T-helper 1 cell treated with Interleukin-12 subunit alpha and Interleukin-12 subunit beta and Interleukin-4 antibody, amounts not matched to agents 30 μg/mL and 1 μg/mL, for 36 hours (primary cell): ENCODE measurements at regions not wholly inside any gene's neighbourhood (a gene's known extent, or its start where the extent isn't known, plus 50 kb on each side); places are given as distances from the start of the nearest gene placed in this dataset.
"Not testable (repeated sequence)": the region's sequence is repeated elsewhere in the genome, so short reads cannot be mapped to it uniquely, and the experiment has no call there.

Experiments
- H3K27ac Mint-ChIP-seq: one replicate; pipeline ENCODE4 v1.8.0; 2021; ENCODE audit warnings: mild to moderate bottlenecking, mixed read lengths
- H3K27me3 Mint-ChIP-seq: one replicate; pipeline ENCODE4 v1.8.0; 2021; ENCODE audit warnings: low read depth, mixed read lengths
- H3K36me3 Mint-ChIP-seq: one replicate; pipeline ENCODE4 v1.8.0; 2021; ENCODE audit warnings: low read depth, mixed read lengths
- H3K4me1 Mint-ChIP-seq: one replicate; pipeline ENCODE4 v1.8.0; 2021; ENCODE audit warnings: low read depth, mixed read lengths
- H3K4me3 Mint-ChIP-seq: one replicate; pipeline ENCODE4 v1.8.0; 2021; ENCODE audit warnings: mild to moderate bottlenecking, moderate library complexity, mixed read lengths
- H3K9me3 Mint-ChIP-seq: one replicate; pipeline ENCODE4 v1.8.0; 2021; ENCODE audit warnings: mixed read lengths

DNA sequence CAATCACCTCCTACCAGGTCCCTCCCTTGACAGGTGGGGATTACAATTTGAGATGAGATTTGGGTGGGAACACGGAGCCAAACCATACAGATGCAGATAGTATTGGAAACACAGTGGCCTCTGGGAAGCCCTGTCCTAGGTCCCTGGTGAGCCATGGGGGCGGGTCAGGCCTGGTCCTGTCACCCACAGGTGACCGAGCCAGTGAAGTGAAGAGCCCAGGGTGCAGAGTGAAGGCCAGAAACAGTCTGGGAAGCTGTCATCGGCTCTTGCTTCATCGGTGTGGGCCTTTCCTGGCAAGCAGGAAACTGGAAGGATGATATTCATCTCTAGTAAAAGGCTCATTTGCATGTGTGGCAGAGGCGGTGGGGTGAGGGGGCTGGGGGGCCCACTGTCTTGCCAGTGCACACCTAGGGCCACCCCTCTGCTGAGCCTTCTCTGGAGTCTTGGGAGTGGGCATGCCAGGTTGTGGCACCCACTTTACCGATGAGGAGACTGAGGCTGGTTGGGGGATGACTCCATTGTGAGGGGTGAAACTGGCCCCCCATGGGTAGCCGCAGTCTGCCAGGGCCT is 290.6 kb downstream of the NDUFA10 start:
- H3K4me1 Mint-ChIP-seq: peaks cover 7% of the 10 kb centered on the region
- no peaks in the 10 kb centered on the region for H3K36me3 Mint-ChIP-seq
- peaks cover 8% of the 10 kb centered on the region for H3K9me3 Mint-ChIP-seq
- no peaks in the 10 kb centered on the region for H3K27me3 Mint-ChIP-seq
- H3K27ac Mint-ChIP-seq: no peak overlapping the region
- no peak overlapping the region for H3K4me3 Mint-ChIP-seq

GRCh38 chr2:239732666-239733010 is 292.5 kb downstream of the NDUFA10 start:
- peaks cover 8% of the 10 kb centered on the region for H3K9me3 Mint-ChIP-seq
- H3K27ac Mint-ChIP-seq: no peak overlapping the region
- H3K27me3 Mint-ChIP-seq: no peaks in the 10 kb centered on the region
- H3K4me3 Mint-ChIP-seq: no peak overlapping the region
- peaks cover 7% of the 10 kb centered on the region for H3K4me1 Mint-ChIP-seq
- no peaks in the 10 kb centered on the region for H3K36me3 Mint-ChIP-seq

DNA sequence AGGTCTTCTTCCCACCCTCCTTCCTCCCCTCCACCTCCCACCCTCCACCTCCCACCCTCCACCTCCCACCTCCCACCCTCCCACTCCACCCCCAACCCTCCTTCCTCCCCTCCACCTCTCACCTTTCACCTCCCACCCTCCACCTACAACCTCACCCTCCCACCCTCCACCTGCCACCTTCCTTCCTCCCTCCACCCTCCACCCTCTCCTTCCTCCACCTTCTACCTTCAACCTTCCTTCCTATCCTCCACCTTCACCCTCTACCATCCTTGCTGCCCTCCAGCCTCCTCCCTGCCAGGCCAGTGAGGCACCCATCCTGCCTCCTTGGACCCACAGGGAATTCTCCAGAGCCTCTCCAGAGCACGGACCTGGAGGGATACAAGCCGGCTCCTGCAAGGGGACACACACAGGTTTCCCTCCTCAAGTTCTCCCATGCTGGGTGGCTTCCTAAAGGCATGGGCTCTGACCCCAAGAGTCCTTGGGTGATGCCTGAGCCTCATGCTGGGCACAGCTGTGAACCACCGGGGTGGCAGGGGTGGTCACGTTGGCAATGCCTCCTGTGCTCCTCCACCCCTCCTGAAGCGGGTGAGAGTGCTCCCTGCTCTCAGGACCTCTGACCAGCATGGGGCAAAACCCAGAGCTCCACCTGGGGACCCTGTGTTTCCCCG is 293.0 kb downstream of the NDUFA10 start:
- no peak overlapping the region for H3K4me3 Mint-ChIP-seq
- no peaks in the 10 kb centered on the region for H3K27me3 Mint-ChIP-seq
- H3K9me3 Mint-ChIP-seq: peaks cover 8% of the 10 kb centered on the region
- H3K4me1 Mint-ChIP-seq: peaks cover 7% of the 10 kb centered on the region
- H3K36me3 Mint-ChIP-seq: no peaks in the 10 kb centered on the region
- no peak overlapping the region for H3K27ac Mint-ChIP-seq

DNA sequence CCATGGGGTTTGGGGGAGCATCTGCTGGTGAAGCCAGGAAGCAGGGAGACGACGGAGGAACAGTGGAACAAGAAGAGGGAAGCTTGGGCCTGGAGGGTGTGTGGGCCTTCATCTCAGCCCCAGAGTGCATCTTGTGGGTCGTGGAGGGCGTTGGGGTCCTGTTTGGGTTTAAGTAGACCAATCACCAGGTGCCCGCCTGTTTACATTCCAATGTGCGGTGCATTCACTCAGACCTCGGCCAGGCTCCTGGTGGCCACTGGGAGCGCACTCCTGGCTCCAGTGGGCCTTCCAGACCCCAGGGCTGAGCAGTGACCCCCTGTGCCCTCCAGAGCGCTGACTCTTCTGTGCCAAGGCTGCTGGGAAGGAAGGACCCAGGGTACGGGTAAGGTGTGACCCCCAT is 293.7 kb downstream of the NDUFA10 start:
- Mint-ChIP-seq H3K27me3 (no peaks in the 10 kb centered on the region), H3K4me1 (peaks cover 7% of the 10 kb centered on the region), H3K27ac (no peak overlapping the region)

GRCh38 chr2:239730897-239731296 is 294.2 kb downstream of the NDUFA10 start:
- no peak overlapping the region for H3K4me3 Mint-ChIP-seq
- H3K36me3 Mint-ChIP-seq: no peaks in the 10 kb centered on the region
- peaks cover 8% of the 10 kb centered on the region for H3K9me3 Mint-ChIP-seq
- no peak overlapping the region for H3K27ac Mint-ChIP-seq
- peaks cover 7% of the 10 kb centered on the region for H3K4me1 Mint-ChIP-seq
- no peaks in the 10 kb centered on the region for H3K27me3 Mint-ChIP-seq

More for the DNA sequence above, 293.7 kb downstream of the NDUFA10 start:
- peaks cover 8% of the 10 kb centered on the region for H3K9me3 Mint-ChIP-seq
- H3K4me3 Mint-ChIP-seq: no peak overlapping the region
- no peaks in the 10 kb centered on the region for H3K36me3 Mint-ChIP-seq

DNA sequence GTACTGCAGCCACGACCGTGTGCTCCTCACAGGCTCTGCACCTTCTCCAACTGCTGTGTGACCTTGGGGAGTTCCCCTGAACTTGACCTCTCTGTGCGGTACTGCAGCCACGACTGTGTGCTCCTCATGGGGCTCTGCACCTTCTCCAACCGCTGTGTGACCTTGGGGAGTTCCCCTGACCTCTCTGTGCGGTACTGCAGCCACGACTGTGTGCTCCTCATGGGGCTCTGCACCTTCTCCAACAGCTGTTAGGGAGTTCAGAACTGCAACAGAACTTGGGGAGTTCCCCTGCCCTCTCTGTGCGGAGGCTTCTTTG is 294.6 kb downstream of the NDUFA10 start:
- H3K9me3 Mint-ChIP-seq, H3K27ac Mint-ChIP-seq, H3K27me3 Mint-ChIP-seq, H3K36me3 Mint-ChIP-seq, H3K4me3 Mint-ChIP-seq, H3K4me1 Mint-ChIP-seq: not testable (repeated sequence)

- Mint-ChIP-seq H3K4me1 (peaks cover 7% of the 10 kb centered on the region), H3K9me3 (peaks cover 8% of the 10 kb centered on the region), H3K27ac (no peak overlapping the region), H3K4me3 (no peak overlapping the region), H3K27me3 (no peaks in the 10 kb centered on the region), H3K36me3 (no peaks in the 10 kb centered on the region)
Measured at GRCh38 chr2:239729681-239730566, 295.2 kb downstream of the NDUFA10 start.

- peaks cover 6% of the 10 kb centered on the region for H3K9me3 Mint-ChIP-seq
- H3K4me1 Mint-ChIP-seq: peaks cover 7% of the 10 kb centered on the region
- no peaks in the 10 kb centered on the region for H3K27me3 Mint-ChIP-seq
- H3K4me3 Mint-ChIP-seq: no peak overlapping the region
- no peaks in the 10 kb centered on the region for H3K36me3 Mint-ChIP-seq
- no peak overlapping the region for H3K27ac Mint-ChIP-seq
Measured at GRCh38 chr2:239729151-239729550, 296.0 kb downstream of the NDUFA10 start.

- no peaks in the 10 kb centered on the region for H3K27me3 Mint-ChIP-seq
- peaks cover 2% of the 10 kb centered on the region for H3K9me3 Mint-ChIP-seq
- no peak overlapping the region for H3K4me3 Mint-ChIP-seq
- no peak overlapping the region for H3K27ac Mint-ChIP-seq
- H3K36me3 Mint-ChIP-seq: no peaks in the 10 kb centered on the region
- H3K4me1 Mint-ChIP-seq: peaks cover 7% of the 10 kb centered on the region
Measured at GRCh38 chr2:239728751-239729150, 296.4 kb downstream of the NDUFA10 start.

- Mint-ChIP-seq H3K27ac (no peak overlapping the region), H3K36me3 (no peaks in the 10 kb centered on the region), H3K4me3 (no peak overlapping the region), H3K4me1 (peaks cover 7% of the 10 kb centered on the region), H3K27me3 (no peaks in the 10 kb centered on the region), H3K9me3 (no peaks in the 10 kb centered on the region)
Measured at GRCh38 chr2:239727776-239728600, 297.2 kb downstream of the NDUFA10 start.

GRCh38 chr2:239727182-239727775 is 297.9 kb downstream of the NDUFA10 start:
- Mint-ChIP-seq H3K36me3 (no peaks in the 10 kb centered on the region), H3K27ac (no peak overlapping the region), H3K4me1 (peaks cover 7% of the 10 kb centered on the region), H3K27me3 (no peaks in the 10 kb centered on the region), H3K4me3 (no peak overlapping the region), H3K9me3 (no peaks in the 10 kb centered on the region)

GRCh38 chr2:239726631-239727181 is 298.4 kb downstream of the NDUFA10 start:
- Mint-ChIP-seq H3K4me1 (peaks cover 7% of the 10 kb centered on the region), H3K9me3 (no peaks in the 10 kb centered on the region), H3K27ac (no peak overlapping the region), H3K27me3 (no peaks in the 10 kb centered on the region), H3K4me3 (no peak overlapping the region), H3K36me3 (no peaks in the 10 kb centered on the region)

DNA sequence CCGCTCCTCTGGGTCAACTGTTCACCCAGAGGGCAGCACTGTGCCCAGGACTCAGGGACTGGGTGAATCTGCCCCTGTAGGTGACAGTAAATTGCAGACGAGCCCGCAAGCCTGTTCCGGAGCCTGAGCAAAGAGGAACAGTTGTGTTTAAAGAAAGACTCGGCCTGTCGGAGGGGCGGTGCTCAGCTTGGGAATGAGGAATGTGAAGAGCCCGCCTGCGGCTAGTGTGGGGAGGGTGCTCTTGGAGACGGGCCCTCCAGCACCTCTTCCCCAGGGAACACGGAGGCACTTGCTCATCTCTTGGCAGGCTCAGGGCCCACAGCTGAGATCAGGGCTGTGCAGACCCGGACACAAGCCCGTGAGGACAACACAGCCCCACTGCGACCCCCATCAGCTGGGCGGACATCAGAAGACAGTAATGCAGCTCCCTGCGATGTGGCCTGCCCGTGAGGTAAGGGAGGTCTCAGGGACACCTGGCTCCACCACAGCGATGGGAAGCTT is 299.0 kb downstream of the NDUFA10 start:
- Mint-ChIP-seq H3K27me3 (no peaks in the 10 kb centered on the region), H3K4me3 (no peak overlapping the region), H3K27ac (no peak overlapping the region), H3K4me1 (peaks cover 7% of the 10 kb centered on the region), H3K9me3 (no peaks in the 10 kb centered on the region), H3K36me3 (no peaks in the 10 kb centered on the region)

DNA sequence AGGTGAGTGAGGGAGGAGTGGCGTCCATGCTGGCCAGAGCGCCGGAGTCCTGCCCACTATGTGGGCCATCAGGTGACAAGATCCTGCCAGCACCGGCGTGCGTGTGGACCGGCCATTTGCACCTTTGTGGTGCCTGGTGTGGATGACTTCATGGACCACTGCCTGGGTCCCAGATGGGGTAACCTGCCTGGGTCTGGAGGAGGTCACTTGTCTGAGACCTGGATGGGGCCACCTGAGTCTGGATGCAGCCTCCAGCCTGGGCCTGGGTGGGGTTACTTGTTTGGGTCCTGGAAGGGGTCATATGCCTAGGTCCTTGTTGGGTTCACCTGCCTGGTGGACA is 299.6 kb downstream of the NDUFA10 start:
- H3K4me1 Mint-ChIP-seq: peaks cover under 1% of the 10 kb centered on the region
- H3K36me3 Mint-ChIP-seq: no peaks in the 10 kb centered on the region
- no peak overlapping the region for H3K4me3 Mint-ChIP-seq
- no peaks in the 10 kb centered on the region for H3K9me3 Mint-ChIP-seq
- H3K27me3 Mint-ChIP-seq: no peaks in the 10 kb centered on the region
- no peak overlapping the region for H3K27ac Mint-ChIP-seq
